CD8-positive, alpha-beta memory T cell (primary cell): ENCODE measurements at regions not wholly inside any gene's neighbourhood (a gene's known extent, or its start where the extent isn't known, plus 50 kb on each side); places are given as distances from the start of the nearest gene placed in this dataset.

Source experiments
- CTCF ChIA-PET: fragments of 350-600 bp; sonication (Branson Sonifier 250); formaldehyde crosslinking; loops from one replicate; lab custom pipeline; 2021; ENCODE audit warnings: antibody characterized with exemption; lab: Charles Lee
- POLR2A ChIA-PET: fragments of 350-600 bp; sonication (Branson Sonifier 250); formaldehyde crosslinking; loops from one replicate; lab custom pipeline; 2021; ENCODE audit warnings: antibody characterized with exemption; lab: Charles Lee
- DNase-seq, 5 donors: peaks; one replicate each; pipeline versions ENCODE4 v3.0.0 to v3.0.0-alpha.2; 2020 to 2022; ENCODE audit warnings: mixed read lengths in 1 of 5
- H3K27ac ChIP-seq: one replicate; pipeline ENCODE4 v1.7.0; 2013; ENCODE audit warnings: low read depth, mild to moderate bottlenecking, low read length, moderate library complexity
- H3K27me3 ChIP-seq: 2 replicates; pipeline ENCODE4 v1.7.0; 2013; ENCODE audit warnings: low read length, mild to moderate bottlenecking; ENCODE audit not compliant: insufficient read depth, poor library complexity, severe bottlenecking
- H3K36me3 ChIP-seq: 2 replicates; pipeline ENCODE4 v1.7.0; 2013; ENCODE audit warnings: mild to moderate bottlenecking, low read length, moderate library complexity; ENCODE audit not compliant: insufficient read depth
- H3K4me1 ChIP-seq: 2 replicates; pipeline ENCODE4 v1.7.0; 2013; ENCODE audit warnings: mild to moderate bottlenecking, low read length, moderate library complexity; ENCODE audit not compliant: insufficient read depth
- H3K4me3 ChIP-seq: 2 replicates; pipeline ENCODE4 v1.7.0; 2013; ENCODE audit warnings: mild to moderate bottlenecking, low read length
- H3K9me3 ChIP-seq: 2 replicates; pipeline ENCODE4 v1.7.0; 2013; ENCODE audit warnings: mild to moderate bottlenecking, low read length
- H3K27ac Mint-ChIP-seq, 8 donors: one replicate each; pipeline ENCODE4 v1.8.0; 2020 to 2021; ENCODE audit warnings: mixed read lengths in 8 of 8, mild to moderate bottlenecking in 6 of 8, inconsistent platforms in 3 of 8, moderate library complexity in 3 of 8
- H3K27me3 Mint-ChIP-seq, 2 donors: one replicate each; pipeline ENCODE4 v1.8.0; 2020 to 2021; ENCODE audit warnings: mixed read lengths in 2 of 2, mild to moderate bottlenecking in 1 of 2, moderate library complexity in 1 of 2
- H3K36me3 Mint-ChIP-seq, 3 donors: one replicate each; pipeline ENCODE4 v1.8.0; 2020 to 2021; ENCODE audit warnings: mixed read lengths in 3 of 3, inconsistent platforms in 1 of 3, mild to moderate bottlenecking in 1 of 3
- H3K4me1 Mint-ChIP-seq, 3 donors: one replicate each; pipeline ENCODE4 v1.8.0; 2020 to 2021; ENCODE audit warnings: mixed read lengths in 3 of 3, inconsistent platforms in 1 of 3, mild to moderate bottlenecking in 1 of 3
- H3K4me3 Mint-ChIP-seq, 7 donors: one replicate each; pipeline ENCODE4 v1.8.0; 2020 to 2021; ENCODE audit warnings: mixed read lengths in 7 of 7, mild to moderate bottlenecking in 6 of 7, moderate library complexity in 4 of 7, inconsistent platforms in 2 of 7
- H3K9me3 Mint-ChIP-seq, 5 donors: one replicate each; pipeline ENCODE4 v1.8.0; 2020 to 2022; ENCODE audit warnings: mixed read lengths in 5 of 5, mild to moderate bottlenecking in 3 of 5, moderate library complexity in 2 of 5, inconsistent platforms in 1 of 5

DNA sequence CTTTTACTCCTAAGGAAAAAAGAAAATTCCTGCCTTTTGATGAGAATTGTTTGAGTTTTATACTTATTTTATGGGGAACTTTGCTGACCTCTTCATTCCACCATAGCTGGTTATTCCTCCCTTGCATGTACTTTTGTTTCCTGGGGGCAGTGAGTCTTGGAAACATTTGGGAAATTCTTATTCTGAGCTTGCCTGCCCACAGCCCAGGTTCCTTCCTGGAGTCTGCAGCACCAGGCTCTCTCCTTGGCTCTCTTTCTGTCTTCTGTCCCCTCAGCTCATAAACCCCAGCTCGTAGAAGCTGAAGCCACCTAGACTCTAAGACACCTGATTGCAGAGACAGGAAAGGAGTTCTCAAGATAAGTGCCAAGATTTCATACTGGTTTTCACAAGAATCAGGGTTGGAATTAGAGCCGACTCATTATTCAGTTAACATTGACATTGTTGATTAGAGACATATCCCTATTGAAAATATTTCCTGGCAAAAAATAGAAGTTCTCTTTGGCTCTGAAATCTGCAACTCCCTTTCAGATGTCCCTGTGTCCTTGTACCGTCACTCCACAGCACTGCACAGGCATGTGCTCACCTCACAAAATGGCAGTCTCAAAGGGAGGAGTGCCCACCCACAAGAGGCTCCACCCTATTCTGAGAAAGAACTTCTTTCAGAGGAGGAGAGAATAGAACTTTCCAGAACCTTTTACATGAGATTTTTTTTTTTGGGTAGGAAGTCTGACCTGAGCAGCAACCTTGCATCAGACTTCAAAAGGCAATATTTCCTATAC lies 67.8 kb upstream of the PRSS1 start:
- no peak overlapping the region for H3K4me3 Mint-ChIP-seq
- POLR2A ChIA-PET, result no interaction called here
- H3K4me1 Mint-ChIP-seq, result peaks cover 23 to 24% (median 23%) of the 10 kb centered on the region in 3 donors

GRCh38 chr7:142671506-142671905 lies 77.8 kb upstream of the PRSS1 start:
- no peaks in the 10 kb centered on the region for H3K27me3 Mint-ChIP-seq
- peak overlapping the region in 3 of 8 donors; percentile 18 to 72 (median 36) for H3K27ac Mint-ChIP-seq
- ChIA-PET CTCF (interaction anchor here (3.7 kb wide), 1 partner anchor 112 kb away, joined by 26 read pairs; no protein-coding TSS in a partner anchor), POLR2A (no interaction called here)
- Histone ChIP-seq H3K36me3 (no peaks in the 10 kb centered on the region), H3K27ac (no peak overlapping the region), H3K4me1 (peaks cover 16% of the 10 kb centered on the region), H3K9me3 (no peaks in the 10 kb centered on the region), H3K27me3 (no peaks in the 10 kb centered on the region), H3K4me3 (no peak overlapping the region)
- H3K9me3 Mint-ChIP-seq, result no peaks in the 10 kb centered on the region
- peak overlapping the region in 1 of 7 donors; percentile 59 for H3K4me3 Mint-ChIP-seq
- no peaks in the 10 kb centered on the region for H3K36me3 Mint-ChIP-seq
- H3K4me1 Mint-ChIP-seq, result peaks cover 22 to 26% (median 26%) of the 10 kb centered on the region in 3 donors
- DNase-seq, result no peak

More for the DNA sequence above, 67.8 kb upstream of the PRSS1 start:
- Histone ChIP-seq H3K4me1 (peaks cover 13% of the 10 kb centered on the region), H3K36me3 (no peaks in the 10 kb centered on the region), H3K27ac (no peak overlapping the region), H3K4me3 (no peak overlapping the region), H3K9me3 (no peaks in the 10 kb centered on the region), H3K27me3 (no peaks in the 10 kb centered on the region)
- CTCF ChIA-PET, result no interaction called here
- H3K27ac Mint-ChIP-seq, result peak overlapping the region in 1 of 8 donors; percentile 68
- H3K9me3 Mint-ChIP-seq, result no peaks in the 10 kb centered on the region
- peaks cover 0 to 1% of the 10 kb centered on the region in 2 donors for H3K27me3 Mint-ChIP-seq
- no peaks in the 10 kb centered on the region for H3K36me3 Mint-ChIP-seq
- no peak for DNase-seq

DNA sequence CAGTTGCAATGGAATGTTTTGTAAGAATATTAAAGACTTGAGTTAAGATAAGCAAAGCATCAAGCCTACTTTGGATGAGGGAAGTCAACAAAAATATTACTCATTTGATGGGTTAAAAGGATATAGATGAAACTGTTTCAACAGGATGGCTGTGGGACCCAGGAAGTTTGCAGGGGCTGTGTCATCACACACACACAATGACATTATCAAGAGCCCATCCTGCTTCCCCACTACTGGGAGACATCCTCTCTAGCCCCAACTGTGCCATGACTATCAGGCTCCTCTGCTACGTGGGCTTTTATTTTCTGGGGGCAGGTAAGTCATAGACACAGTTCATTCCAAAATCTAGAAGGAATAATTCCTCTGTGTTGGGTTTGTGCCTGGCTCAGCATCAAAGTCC lies 78.8 kb upstream of the PRSS1 start:
- POLR2A ChIA-PET, result interaction anchor here (0.8 to 1.5 kb wide), 3 partner anchors 114 to 127 kb away, joined by 3 to 17 read pairs (median 5); no protein-coding TSS in a partner anchor
- peak overlapping the region; percentile 33 to 60 (median 48) for H3K4me3 Mint-ChIP-seq

DNA sequence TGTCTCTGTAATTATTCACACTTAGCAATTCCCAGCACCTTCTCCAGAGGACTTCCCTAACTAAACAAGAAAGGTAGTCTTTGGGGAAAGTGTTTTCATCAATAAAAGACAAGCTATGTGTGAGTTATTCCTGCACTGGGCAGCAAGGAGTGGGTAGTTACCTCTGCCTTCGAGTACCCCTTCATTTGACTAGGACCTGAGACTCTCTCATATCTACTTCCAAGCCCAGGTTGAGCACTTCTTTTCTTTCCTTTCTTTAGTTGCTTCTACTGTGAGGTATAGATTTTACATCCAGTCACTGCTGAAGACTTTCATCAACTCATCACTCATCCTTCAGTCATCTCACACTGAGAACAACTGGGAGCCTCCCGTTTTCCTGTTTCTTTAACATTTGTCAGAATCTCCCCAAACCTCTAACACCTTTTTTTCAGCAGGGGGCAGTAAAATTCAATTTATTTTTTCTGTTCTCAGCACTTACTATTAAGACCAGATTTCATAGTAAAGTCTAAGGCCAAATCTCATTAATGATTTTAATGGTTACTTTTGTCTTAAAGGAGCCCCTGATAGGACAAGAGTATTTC lies 80.1 kb upstream of the PRSS1 start:
- no peak overlapping the region for H3K4me3 ChIP-seq
- ChIA-PET POLR2A (interaction anchor here (1.5 kb wide), 1 partner anchor 116 kb away, joined by 17 read pairs; no protein-coding TSS in a partner anchor), CTCF (interaction anchor here (1.0 to 1.6 kb wide), 3 partner anchors 114 to 144 kb away, joined by 4 to 5 read pairs (median 5); no protein-coding TSS in a partner anchor)

More for the DNA sequence above, 78.8 kb upstream of the PRSS1 start:
- no peaks in the 10 kb centered on the region for H3K27me3 ChIP-seq
- H3K4me3 ChIP-seq, result no peak overlapping the region
- no peaks in the 10 kb centered on the region for H3K9me3 Mint-ChIP-seq
- H3K4me1 ChIP-seq, result peaks cover 16% of the 10 kb centered on the region
- peak overlapping the region in 7 of 8 donors; percentile 27 to 80 (median 66) for H3K27ac Mint-ChIP-seq
- no peaks in the 10 kb centered on the region for H3K9me3 ChIP-seq
- no peaks in the 10 kb centered on the region for H3K36me3 ChIP-seq
- CTCF ChIA-PET, result interaction anchor here (0.8 to 3.7 kb wide), 3 partner anchors 113 to 333 kb away, joined by 3 to 26 read pairs (median 3); no protein-coding TSS in a partner anchor
- H3K4me1 Mint-ChIP-seq, result peaks cover 22 to 26% (median 26%) of the 10 kb centered on the region in 3 donors
- H3K27me3 Mint-ChIP-seq, result no peaks in the 10 kb centered on the region
- DNase-seq, result peak in 1 of 5 donors; percentile 16
- H3K36me3 Mint-ChIP-seq, result no peaks in the 10 kb centered on the region
- H3K27ac ChIP-seq, result no peak overlapping the region

DNA sequence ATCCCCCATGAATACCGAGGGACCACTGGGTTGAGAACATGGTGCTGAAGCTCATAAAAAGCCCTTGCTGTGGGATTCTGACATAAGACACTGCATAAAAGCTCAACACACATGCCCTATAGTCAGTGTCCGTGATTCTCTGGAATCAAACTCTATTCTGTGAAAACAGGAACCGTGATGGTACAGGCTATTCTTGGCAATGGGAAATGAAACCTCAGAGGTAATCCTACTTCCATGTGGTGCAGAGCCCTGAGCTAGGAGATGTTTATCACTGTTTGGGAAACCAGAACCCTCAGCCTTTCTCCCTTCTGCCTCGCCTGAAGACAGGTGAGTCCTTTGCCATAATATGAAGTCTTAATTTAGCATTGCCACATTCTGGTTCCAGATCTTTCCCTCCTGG lies 80.8 kb upstream of the PRSS1 start:
- H3K27ac ChIP-seq, result no peak overlapping the region

More for the DNA sequence above, 80.1 kb upstream of the PRSS1 start:
- Mint-ChIP-seq H3K4me1 (peaks cover 22 to 26% (median 26%) of the 10 kb centered on the region in 3 donors), H3K27ac (peak overlapping the region in 3 of 8 donors; percentile 5 to 64 (median 58)), H3K9me3 (no peaks in the 10 kb centered on the region), H3K4me3 (no peak overlapping the region), H3K27me3 (no peaks in the 10 kb centered on the region), H3K36me3 (no peaks in the 10 kb centered on the region)
- Histone ChIP-seq H3K27ac (no peak overlapping the region), H3K9me3 (no peaks in the 10 kb centered on the region), H3K36me3 (no peaks in the 10 kb centered on the region), H3K4me1 (peaks cover 16% of the 10 kb centered on the region), H3K27me3 (no peaks in the 10 kb centered on the region)
- DNase-seq, result peak in 2 of 5 donors; percentile 20 to 29

GRCh38 chr7:142657376-142657775 lies 91.9 kb upstream of the PRSS1 start:
- Mint-ChIP-seq H3K36me3 (no peaks in the 10 kb centered on the region), H3K27me3 (no peaks in the 10 kb centered on the region), H3K4me1 (peaks cover 0 to 3% (median 0%) of the 10 kb centered on the region in 3 donors), H3K4me3 (no peak overlapping the region), H3K27ac (no peak overlapping the region), H3K9me3 (no peaks in the 10 kb centered on the region)
- no peaks in the 10 kb centered on the region for H3K9me3 ChIP-seq
- H3K4me3 ChIP-seq, result no peak overlapping the region
- H3K27me3 ChIP-seq, result no peaks in the 10 kb centered on the region
- no peaks in the 10 kb centered on the region for H3K4me1 ChIP-seq
- no peaks in the 10 kb centered on the region for H3K36me3 ChIP-seq
- no peak for DNase-seq
- POLR2A ChIA-PET, result no interaction called here
- no peak overlapping the region for H3K27ac ChIP-seq
- CTCF ChIA-PET, result no interaction called here

More for the DNA sequence above, 80.8 kb upstream of the PRSS1 start:
- no peaks in the 10 kb centered on the region for H3K36me3 ChIP-seq
- Mint-ChIP-seq H3K4me1 (peaks cover 22 to 26% (median 26%) of the 10 kb centered on the region in 3 donors), H3K4me3 (no peak overlapping the region), H3K36me3 (no peaks in the 10 kb centered on the region), H3K27me3 (no peaks in the 10 kb centered on the region), H3K27ac (no peak overlapping the region), H3K9me3 (no peaks in the 10 kb centered on the region)
- no peak overlapping the region for H3K4me3 ChIP-seq
- no peak for DNase-seq
- H3K4me1 ChIP-seq, result peaks cover 16% of the 10 kb centered on the region
- H3K9me3 ChIP-seq, result no peaks in the 10 kb centered on the region
- no peaks in the 10 kb centered on the region for H3K27me3 ChIP-seq
- POLR2A ChIA-PET, result no interaction called here
- CTCF ChIA-PET, result interaction anchor here (1.0 to 1.6 kb wide), 3 partner anchors 114 to 145 kb away, joined by 4 to 5 read pairs (median 5); no protein-coding TSS in a partner anchor

DNA sequence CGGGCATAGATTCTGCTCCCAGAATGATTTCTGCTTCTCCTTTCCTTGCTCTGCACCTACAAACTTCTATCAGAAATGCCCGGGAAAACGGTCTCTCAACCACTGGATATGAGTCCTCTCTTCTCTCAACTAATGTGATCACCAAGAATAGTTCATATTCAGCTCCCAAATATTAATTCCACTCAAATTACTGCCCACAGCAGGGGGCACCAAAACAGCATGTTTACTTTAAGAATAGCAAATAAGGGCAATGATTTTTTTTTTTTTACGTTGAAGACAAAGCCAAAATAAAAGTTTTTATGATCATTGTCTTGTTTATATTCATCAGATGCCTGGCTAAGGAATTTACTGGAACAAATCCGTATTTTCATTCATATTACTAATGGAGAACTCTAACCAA lies 94.9 kb upstream of the PRSS1 start:
- Histone ChIP-seq H3K9me3 (no peaks in the 10 kb centered on the region), H3K27ac (no peak overlapping the region), H3K27me3 (no peaks in the 10 kb centered on the region), H3K36me3 (no peaks in the 10 kb centered on the region), H3K4me3 (no peak overlapping the region), H3K4me1 (no peaks in the 10 kb centered on the region)
- Mint-ChIP-seq H3K9me3 (no peaks in the 10 kb centered on the region), H3K4me3 (no peak overlapping the region), H3K27me3 (no peaks in the 10 kb centered on the region), H3K27ac (peak overlapping the region in 2 of 8 donors; percentile 38 to 72), H3K4me1 (peaks cover 0 to 3% (median 0%) of the 10 kb centered on the region in 3 donors), H3K36me3 (no peaks in the 10 kb centered on the region)
- ChIA-PET CTCF (no interaction called here), POLR2A (no interaction called here)
- DNase-seq, result no peak

DNA sequence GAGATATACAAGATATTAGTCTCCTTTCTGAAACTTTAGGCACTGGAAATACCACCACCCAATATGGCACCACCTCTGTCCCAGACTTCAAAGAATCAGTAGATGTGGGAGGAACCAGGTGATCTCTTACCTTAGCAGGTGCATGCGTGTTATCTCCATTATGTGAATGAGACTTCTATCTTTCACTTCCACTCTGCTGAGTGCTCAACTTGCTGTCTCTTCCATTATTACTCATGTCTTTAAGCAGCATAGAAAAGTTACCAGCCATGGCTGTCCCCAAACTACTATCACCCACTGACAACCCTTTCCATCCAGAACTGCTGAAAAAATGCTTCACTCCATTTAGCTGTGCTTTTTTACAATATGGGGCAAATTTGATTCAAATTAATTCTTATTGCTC lies 101.5 kb upstream of the PRSS1 start:
- ChIA-PET CTCF (no interaction called here), POLR2A (no interaction called here)
- no peaks in the 10 kb centered on the region for H3K27me3 ChIP-seq
- no peaks in the 10 kb centered on the region for H3K36me3 Mint-ChIP-seq
- no peaks in the 10 kb centered on the region for H3K9me3 Mint-ChIP-seq
- no peak for DNase-seq
- H3K9me3 ChIP-seq, result no peaks in the 10 kb centered on the region
- H3K27ac ChIP-seq, result no peak overlapping the region
- H3K4me3 Mint-ChIP-seq, result no peak overlapping the region
- no peaks in the 10 kb centered on the region for H3K4me1 ChIP-seq
- H3K4me1 Mint-ChIP-seq, result peaks cover 0 to 3% (median 0%) of the 10 kb centered on the region in 3 donors
- peak overlapping the region in 3 of 8 donors; percentile 3 to 55 (median 26) for H3K27ac Mint-ChIP-seq
- H3K27me3 Mint-ChIP-seq, result peaks cover 6 to 23% of the 10 kb centered on the region in 2 donors
- H3K36me3 ChIP-seq, result no peaks in the 10 kb centered on the region
- H3K4me3 ChIP-seq, result no peak overlapping the region
